HG03064 (cell line): ENCODE measurements at regions not wholly inside any gene's neighbourhood (a gene's known extent, or its start where the extent isn't known, plus 50 kb on each side); places are given as distances from the start of the nearest gene placed in this dataset.

Source experiments
- ATAC-seq: cut with Tn5 transposase; IDR thresholded peaks from one replicate; pipeline ENCODE4 v1.9.1; 2021; ENCODE audit warnings: low read depth; ENCODE audit not compliant: unreplicated experiment

DNA sequence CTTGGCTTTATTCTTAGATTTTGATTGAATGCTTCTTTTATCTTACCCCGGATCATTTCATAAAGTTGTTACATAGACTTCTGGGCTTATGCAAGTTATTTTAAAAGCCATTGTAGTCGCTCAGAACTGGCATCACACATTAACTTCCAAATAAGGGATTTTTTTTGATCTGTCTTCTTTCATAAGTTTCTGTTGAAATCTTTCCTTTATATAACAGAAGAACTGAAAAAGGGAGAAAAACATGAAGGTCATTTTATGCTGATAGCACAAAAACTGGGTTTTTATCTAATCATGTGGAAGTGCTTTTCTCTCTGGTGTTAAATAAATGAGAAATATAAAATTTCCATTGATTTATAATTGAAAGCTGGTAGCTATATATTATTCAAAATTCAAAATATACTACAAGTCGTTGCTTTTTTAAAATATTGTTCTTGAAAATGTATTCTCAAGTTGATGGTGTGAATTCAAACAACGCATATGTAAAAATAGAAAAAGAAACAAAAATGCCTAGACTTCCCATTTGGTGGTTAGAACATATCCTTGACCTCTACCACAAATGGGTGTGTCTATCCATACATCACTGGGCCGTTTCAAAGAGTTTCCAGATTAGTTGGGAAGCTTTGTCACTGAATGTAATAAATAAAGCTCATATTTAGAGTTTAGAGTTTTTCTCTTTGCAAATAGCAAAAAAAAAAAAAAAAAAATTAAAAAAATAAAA, 258.3 kb upstream of the ZPLD1 start:
- no peak for ATAC-seq

DNA sequence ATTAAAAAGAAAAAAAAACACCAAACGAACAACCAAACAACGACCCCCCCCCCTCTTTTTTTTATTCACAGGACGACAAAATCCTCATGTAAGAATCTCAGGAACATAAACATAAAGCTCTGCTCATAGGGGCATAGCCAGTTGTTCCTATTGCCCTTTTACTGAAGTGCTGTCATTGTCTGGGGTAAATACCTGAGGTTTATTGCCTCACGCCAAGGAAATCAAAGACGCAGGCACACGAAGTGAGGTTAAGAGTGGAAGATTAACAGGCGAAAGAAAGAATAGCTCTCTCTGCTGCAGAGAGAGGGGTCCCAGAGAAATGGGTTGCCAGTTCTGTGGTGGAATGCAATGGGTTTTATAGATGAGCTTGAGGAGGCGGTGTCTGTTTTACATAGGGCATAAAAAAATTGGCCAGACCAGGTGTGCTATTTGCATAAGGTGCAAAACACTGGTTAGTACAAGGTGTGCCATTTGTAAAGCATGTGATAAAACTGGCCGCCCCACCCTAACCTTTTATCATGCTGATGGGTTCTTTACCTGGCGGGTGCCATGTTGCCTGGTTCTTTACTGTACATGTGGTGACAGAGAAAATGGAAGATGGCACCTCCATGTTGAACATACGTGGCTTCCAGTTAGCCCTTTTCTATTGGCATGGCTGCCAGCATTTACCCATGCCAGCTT, 257.6 kb upstream of the ZPLD1 start:
- no peak for ATAC-seq

- no peak for ATAC-seq
Measured at GRCh38 chr3:102178817-102179216, 256.0 kb upstream of the ZPLD1 start.

DNA sequence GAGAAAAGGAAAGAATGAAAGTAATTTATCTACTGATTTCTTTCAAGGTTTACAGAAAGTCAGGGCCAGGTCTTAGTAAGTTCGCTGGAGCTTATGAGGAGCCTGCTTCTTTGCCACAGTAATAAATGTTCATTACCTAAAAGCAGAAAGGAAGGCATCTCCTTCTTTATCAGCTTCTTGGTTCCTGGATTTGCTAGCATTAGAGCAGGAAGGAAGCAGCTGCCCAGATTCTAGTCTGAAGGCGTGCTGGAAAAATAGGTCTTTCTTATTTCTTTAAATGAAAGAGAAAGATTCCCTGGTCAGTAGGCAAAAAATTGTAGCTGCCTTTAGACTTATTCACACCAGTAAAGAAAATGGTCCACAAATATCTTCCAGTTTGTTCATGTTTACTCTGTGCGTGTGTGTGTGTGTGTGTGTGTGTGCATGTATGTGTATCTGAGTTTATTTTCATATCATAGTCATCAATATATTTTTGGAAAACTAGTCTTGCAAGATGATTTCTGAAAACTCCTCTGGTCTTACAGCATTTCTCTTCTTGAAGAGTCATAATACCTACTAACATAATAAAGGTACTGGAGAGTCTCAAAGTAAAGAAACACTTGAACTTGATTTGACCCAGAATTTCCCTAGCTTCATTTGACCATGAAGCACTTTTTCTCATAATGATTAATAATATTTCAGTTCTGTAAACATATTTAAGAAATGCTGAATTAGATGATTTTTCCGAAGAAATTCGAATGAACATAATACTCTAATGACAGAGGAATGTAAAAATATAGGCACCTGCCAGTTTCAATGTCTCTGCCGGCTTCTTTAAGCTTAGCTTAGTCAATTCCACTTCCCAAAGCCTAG, 255.3 kb upstream of the ZPLD1 start:
- ATAC-seq, result no peak

DNA sequence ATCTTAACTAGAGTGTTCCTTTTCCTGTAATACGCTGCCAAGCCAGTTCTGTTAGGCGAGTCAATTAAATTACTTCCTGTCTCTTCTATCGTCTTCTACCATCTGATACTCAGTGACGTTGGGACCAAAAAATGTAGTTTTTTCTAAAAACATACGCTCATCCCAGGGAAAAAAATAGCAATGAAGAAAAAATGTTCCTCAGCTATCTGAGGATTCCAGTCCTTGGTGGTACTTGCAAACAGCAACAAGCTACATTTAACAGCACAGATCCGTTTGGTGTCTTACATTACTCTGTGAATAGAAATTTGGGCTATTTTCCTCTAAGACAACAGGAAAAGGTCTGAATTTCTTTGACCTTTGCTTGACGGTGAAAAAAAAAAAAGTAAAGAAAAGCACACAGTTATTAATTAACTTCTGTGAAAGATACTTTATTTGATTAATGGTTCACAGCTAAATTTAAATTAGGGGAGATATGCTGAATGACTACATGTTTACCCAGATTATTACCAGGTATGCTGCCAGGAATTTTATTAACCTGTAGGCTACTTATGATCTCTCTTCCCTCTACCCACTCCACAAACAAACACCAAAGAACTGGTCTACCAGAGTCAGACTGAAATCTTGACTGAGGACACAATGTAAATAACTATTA, 254.4 kb upstream of the ZPLD1 start:
- no peak for ATAC-seq

DNA sequence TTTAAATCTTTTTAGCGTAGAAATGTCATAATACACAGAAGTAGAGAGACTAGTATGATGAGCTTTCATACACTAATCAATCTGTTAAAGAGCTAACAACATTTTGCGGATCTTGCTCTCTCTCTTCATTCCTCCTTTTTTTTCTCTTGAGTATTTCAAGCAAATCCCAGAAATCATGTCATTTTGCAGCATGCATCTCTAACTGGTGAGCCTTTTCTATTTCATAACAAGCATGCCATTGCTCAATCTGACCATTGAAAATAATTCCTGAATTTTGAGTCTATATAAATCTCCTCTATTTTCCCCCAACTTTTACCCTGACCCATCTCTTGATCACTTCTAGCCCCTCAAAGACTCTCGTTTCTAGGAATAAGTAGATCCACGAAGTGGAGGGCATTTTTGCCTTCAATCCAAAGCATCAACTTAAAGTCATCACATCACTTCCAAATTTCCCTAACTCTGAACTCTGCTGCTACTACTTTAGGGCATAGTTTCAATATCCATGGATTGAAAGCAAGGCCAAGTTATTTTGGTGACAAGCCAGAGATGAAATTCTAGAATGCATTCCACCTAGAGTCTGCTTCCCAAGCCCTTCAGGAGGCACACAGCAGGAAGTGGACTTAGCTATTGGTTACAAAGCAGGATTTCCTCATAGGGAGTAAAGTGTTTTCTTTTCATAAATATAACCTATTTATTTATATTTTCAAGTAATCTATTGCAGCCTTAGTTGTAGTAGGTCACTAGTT, 253.5 kb upstream of the ZPLD1 start:
- ATAC-seq, result no peak

- no peak for ATAC-seq
Measured at GRCh38 chr3:102182162-102182561, 252.7 kb upstream of the ZPLD1 start.

- no peak for ATAC-seq
Measured at GRCh38 chr3:102183186-102183585, 251.6 kb upstream of the ZPLD1 start.

GRCh38 chr3:102183623-102184022, 251.2 kb upstream of the ZPLD1 start:
- ATAC-seq, result no peak

- no peak for ATAC-seq
Measured at GRCh38 chr3:102189541-102189940, 245.3 kb upstream of the ZPLD1 start.

- ATAC-seq, result no peak
Measured at GRCh38 chr3:102189956-102190723, 244.7 kb upstream of the ZPLD1 start.

GRCh38 chr3:102192575-102192974, 242.2 kb upstream of the ZPLD1 start:
- ATAC-seq, result no peak

- no peak for ATAC-seq
Measured at GRCh38 chr3:102193255-102193654, 241.6 kb upstream of the ZPLD1 start.

- ATAC-seq, result no peak
Measured at GRCh38 chr3:102194001-102194400, 240.8 kb upstream of the ZPLD1 start.

DNA sequence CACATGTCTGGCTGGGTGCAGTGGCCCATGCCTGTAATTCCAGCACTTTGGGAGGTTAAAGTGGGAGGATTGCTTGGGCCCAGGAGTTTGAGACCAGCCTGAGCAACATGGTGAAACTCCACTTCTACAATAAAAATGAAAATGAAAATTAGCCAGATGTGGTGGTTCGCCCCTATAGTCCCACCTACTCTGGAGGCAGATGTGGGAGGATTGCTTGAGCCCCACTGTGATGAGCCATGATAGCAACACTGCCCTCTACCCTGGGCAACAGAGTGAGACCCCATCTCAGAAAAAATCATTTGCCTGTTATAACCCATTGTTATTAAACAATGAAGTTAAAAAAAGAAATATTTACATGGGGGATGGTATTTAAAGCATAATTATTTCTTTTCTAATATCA, 240.1 kb upstream of the ZPLD1 start:
- ATAC-seq, result no peak

DNA sequence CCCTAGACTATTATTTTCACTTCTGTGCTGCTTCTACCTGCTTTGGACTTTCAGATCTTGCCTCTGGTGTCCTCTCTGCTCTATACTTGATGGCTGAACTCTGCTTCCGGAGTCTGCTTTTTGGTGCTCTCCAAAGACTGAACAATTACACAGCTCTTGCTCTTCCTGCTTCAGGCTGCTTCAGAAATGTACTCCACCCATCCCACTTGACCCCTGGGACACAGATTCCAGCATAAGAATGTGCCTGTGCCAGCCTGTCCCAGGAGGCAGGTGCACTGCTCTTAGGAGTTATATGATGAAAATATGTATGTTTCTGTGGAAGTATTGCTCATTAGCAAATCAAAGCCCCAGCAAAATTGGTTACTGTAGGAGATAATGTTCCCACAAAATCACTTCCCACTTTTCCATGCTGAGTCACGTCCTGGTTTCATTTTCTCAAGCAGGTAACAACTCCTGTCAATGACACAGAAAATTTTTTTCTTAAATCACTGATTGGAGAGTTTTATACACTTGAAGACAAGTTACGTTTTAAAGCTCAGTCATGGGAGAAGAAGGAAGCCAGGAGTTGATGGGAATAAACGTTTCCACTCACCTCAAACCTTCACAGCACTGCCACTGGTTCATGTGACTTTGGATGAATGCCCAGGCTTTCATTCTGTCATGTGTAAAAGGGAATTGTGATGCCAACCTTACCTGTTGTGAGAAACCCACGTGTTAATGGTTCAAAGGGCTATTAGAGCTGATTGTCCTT, 239.4 kb upstream of the ZPLD1 start:
- ATAC-seq, result no peak

- no peak for ATAC-seq
Measured at GRCh38 chr3:102200126-102200525, 234.7 kb upstream of the ZPLD1 start.

DNA sequence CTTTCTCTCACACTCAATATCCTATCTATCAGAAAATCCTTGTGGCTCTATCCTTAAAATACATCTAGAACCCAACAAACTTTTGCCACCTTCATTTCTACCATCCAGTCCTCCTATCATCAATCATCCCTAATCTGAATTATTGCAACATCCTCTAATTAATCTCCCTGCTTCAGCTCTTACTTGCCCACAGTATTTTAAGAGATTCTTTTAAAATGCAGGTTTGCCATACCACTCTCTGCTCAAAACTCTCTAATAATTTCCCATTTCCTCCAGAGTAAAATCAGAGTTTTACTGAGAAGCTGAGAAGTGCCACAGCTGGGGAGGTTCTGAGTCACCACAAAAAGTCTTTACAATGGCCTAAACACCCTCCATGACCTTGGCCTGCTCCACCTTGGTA, 234.3 kb upstream of the ZPLD1 start:
- no peak for ATAC-seq

DNA sequence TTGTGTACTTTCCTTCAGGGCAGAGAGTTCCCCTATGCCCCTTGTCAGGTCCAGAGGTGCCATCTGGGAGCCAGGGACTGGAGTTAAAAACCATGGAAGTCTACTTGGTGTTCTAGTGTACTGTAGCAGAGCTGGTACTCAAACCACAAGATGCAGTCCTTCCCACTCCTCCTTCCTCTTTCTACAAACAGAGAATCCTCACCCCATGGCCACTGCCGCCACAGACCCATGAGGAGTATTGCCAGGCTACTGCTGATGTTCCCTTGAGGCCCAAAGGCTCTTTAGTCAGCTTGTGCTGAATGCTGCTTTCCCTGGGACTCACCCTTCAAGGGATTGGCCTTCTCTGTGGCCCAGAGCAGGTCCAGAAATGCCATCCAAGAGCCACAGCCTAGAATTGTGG, 229.2 kb upstream of the ZPLD1 start:
- no peak for ATAC-seq
